Stimulated activated CD4-positive, alpha-beta T cell treated with anti-CD3 and anti-CD28 coated beads, Interleukin-15, amount 100 ng/mL, for 24 hours (primary cell): ENCODE measurements at regions not wholly inside any gene's neighbourhood (a gene's known extent, or its start where the extent isn't known, plus 50 kb on each side); places are given as distances from the start of the nearest gene placed in this dataset.

Source experiments
- DNase-seq: peaks from one replicate; pipeline ENCODE4 v3.0.0-alpha.2; 2020

DNA sequence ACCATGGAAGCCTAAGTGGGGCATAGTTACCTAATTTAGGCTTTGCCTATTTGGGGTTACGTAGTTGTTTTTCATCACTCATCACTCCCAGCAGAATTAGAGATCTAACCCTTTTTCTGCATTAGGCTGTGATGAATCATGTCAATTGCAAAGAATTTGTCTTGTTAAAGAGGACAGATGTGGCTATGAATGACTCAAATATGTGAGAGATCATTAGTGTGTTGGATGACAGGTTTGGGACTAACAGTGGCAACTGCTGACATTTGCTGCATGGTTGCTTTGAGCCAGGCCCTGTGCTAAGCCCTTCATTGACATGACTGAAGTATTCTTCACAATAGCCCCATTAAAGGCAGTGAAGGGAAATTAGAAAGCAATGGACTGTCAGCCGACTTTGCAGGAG, 83.4 kb upstream of the BMPER start:
- no peak for DNase-seq

- no peak for DNase-seq
Measured at GRCh38 chr7:33823913-33824312, 81.4 kb upstream of the BMPER start.

- DNase-seq = no peak
Measured at GRCh38 chr7:33824911-33825459, 80.4 kb upstream of the BMPER start.

- no peak for DNase-seq
Measured at GRCh38 chr7:33825644-33826043, 79.7 kb upstream of the BMPER start.

DNA sequence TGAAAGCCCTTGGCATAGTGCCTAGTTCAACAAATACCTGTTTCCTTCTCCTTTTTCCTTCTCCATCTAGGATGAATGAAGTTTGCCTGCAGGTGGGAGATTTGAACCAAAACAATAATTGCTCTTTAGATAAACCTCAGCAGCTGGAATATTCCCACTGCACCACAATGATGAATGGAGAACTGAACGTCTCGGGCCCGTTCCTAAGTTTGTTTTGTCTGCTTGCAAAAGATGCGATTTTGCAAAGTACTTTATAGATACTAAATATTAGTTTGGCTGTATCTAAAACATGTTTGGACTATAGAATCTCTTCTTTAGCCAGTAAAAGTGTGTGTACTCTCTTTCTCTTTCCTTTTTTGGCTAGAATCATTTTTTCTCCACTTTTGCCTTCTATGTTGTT, 75.8 kb upstream of the BMPER start:
- no peak for DNase-seq

- DNase-seq = no peak
Measured at GRCh38 chr7:33831389-33832141, 73.8 kb upstream of the BMPER start.

- no peak for DNase-seq
Measured at GRCh38 chr7:33832271-33832721, 73.0 kb upstream of the BMPER start.

GRCh38 chr7:33836797-33837355, 68.5 kb upstream of the BMPER start:
- DNase-seq = peak; percentile 4

- DNase-seq = no peak
Measured at GRCh38 chr7:33837356-33837851, 67.9 kb upstream of the BMPER start.

- DNase-seq = no peak
Measured at GRCh38 chr7:33841031-33841430, 64.3 kb upstream of the BMPER start.

GRCh38 chr7:33841705-33842129, 63.6 kb upstream of the BMPER start:
- DNase-seq = no peak

DNA sequence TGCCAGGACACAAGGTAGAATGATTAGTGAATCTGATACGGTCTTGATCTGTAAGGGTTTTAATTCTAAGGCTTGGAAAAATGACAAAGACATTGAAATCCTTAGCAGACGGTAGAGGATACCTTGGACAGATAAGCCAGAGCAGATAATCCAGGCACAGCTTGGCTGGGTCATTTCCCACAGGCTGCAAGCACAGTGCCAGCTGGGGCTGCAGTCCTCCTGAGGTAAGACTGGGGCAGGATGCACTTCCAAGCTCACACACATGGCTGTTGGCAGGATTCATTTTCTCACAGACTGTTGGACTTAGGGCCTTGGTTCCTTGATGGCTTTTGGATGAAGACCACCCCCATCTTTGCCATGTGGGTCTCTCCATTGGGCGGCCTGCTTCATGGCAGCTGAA, 63.2 kb upstream of the BMPER start:
- DNase-seq = no peak

DNA sequence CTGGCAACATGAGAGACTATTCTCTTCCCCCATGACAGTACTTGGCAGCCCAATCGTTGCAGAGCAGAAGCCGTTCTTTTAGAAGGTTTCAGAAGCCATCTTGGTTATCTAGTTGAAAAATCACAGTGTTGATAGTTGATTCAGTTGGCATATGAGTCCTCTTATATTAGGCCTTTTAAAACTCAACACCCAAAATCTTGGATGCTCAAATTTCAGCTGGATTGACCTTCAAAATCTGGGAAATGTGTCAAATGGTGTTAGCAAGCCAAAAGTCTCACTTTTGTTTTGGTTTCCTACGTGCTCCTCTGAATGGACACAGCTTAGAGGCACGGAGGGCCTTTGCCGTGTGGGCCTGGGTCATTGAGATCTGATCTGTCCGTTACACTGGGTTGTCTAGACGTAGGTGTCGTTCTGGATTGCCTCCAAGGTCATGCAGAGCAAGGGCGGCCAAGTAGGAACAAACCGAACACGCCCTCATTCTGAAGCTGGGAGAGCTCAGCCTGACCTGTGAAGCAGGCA, 59.3 kb upstream of the BMPER start:
- DNase-seq = no peak

- DNase-seq = no peak
Measured at GRCh38 chr7:33849004-33849403, 56.3 kb upstream of the BMPER start.

DNA sequence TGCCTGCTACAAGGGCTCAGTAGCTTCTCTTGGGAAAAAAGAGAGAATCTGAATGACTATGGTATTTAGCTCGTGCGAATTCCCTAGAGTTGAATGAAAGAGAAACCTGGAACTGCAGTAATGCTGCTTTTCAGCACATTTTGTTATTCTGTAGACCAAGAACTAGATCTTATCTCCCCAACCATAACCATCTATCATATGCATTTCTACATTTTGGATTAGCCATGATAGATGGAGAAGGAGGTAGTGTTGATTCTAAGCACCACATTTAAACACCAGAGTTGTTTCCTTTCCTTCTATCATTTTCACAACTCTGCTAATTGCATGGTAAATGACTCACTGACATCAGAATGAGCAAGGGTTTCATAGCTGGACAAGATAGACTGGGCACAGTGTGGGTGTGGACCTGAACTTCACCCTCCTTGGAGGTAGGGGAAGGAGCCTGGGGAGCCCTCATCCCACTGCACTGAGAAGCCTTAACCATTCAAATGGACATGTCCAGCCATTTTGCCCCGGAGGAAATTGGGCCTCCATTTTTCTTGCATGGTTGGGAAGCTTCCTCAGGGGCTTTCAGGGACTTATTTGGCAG, 55.3 kb upstream of the BMPER start:
- no peak for DNase-seq

- no peak for DNase-seq
Measured at GRCh38 chr7:33850768-33851167, 54.6 kb upstream of the BMPER start.

GRCh38 chr7:33852838-33853237, 52.5 kb upstream of the BMPER start:
- DNase-seq = no peak

GRCh38 chr7:33853361-33854062, 51.8 kb upstream of the BMPER start:
- DNase-seq = no peak

- no peak for DNase-seq
Measured at GRCh38 chr7:33854178-33854577, 51.2 kb upstream of the BMPER start.

- no peak for DNase-seq
Measured at GRCh38 chr7:33854801-33855350, 50.5 kb upstream of the BMPER start.
